Inflammatory macrophage (primary cell): ENCODE measurements at regions not wholly inside any gene's neighbourhood (a gene's known extent, or its start where the extent isn't known, plus 50 kb on each side); places are given as distances from the start of the nearest gene placed in this dataset.

Experiments used
- DNase-seq, 2 donors: peaks; one replicate each; pipeline ENCODE4 v3.0.0-alpha.2; 2020 to 2022

DNA sequence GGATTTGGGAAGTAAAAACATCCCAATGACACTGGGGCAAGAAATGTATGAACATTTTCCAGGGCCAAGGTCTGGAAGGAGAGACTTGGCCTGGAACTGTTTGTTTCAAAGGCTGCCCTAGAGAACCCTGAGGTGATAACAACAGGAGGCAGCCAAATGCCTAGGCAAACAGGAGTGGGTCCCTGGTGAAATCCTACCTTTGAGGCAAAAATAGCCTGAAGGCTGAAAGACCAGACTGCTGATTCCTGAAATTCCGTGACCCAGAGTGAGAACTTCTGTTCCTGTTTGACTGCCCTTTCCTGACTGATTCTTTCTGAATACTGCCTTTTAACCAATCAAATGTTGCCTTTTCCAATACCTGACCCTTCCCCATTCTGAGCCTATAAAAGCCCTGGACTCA, 196.4 kb downstream of the NSUN3 start:
- no peak for DNase-seq

DNA sequence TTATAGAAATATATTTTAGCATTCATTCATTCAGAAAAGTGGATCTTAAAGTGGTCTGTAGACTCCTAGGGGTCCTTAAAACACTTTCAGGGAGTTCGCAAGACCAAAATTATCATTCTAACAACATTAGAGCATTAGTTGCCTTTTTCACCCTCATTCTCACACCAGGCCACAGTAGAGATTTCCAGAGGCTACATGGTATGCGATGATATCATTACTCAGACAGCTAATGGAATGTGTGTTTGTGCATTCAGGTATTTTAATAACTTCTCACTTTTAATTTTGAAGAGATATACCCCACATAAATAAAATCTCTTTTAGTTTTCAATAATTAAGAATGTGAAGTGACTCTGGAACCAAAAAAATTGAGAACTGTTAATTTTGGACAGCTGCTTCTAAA, 206.9 kb downstream of the NSUN3 start:
- no peak for DNase-seq

DNA sequence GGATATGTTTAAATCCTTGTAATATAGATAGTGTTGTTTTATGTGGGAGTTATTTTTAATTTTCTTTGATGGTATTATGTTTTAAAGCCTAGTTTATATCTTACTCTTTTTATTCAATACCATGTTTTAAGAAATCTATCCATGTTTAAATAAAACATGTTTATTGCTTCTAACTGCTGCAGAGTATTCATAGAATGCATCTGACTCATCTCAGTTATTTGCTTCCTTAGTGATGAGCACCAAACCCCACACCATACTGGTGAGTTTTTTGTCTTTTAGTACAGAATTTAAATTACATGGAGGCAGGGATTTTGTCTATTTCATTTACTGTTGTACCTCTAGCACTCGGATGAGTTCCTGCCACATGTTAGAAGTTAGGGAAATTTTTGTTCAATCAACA, 209.2 kb downstream of the NSUN3 start:
- DNase-seq = no peak

DNA sequence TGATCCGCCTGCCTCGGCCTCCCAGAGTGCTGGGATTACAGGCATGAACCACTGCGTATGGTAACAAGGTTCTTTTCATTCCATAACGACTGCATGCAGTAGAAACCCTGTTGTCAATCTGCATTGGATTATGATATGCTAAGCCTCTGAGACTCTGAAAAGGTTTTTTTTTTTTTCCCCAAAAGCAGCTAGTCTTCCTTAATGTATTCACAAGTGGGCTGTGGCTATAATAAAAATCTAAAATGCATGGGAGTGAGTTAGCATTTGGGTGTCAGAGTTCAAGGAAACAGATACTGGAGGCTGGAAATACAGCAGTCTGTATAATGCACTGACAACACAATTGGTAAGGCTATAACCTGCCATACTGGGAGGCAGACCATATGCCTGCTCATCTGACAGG, 218.1 kb downstream of the NSUN3 start:
- no peak for DNase-seq

DNA sequence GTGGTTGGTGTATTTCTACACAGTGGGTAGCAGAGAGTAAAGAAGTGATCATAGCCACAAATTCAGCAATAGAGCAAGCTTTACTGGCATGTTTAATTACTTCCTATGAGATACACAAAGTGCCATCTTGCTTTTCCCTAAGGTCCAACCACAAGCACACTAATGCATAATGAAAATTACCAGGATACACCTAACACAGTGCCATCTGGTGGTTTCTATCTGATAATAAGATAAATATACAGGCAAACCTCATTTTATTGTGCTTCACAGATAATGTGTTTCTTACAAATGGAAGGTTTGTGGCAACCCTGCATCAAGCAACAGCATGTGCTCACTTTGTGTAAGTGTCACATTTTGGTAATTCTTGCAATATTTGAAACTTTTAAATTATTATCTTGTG, 223.0 kb downstream of the NSUN3 start:
- no peak for DNase-seq

DNA sequence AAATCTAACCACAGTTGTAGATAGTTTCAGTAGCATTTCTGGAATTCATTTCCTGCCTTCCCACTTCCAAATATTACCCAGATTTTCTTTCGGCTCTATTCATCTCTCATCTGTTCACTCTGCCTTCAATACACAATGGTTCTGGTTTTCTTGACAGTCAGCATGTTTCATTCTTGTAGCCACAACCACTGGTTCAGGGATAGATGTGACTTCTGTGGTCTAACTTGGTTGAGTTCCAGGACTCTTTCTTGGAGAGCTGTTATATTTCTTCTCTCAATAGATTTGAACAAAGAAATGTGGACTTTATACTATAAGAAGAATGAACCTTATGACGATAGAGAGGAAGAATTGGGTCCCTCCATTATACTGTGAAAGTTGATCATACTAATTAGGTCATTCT, 228.8 kb downstream of the NSUN3 start:
- no peak for DNase-seq

DNA sequence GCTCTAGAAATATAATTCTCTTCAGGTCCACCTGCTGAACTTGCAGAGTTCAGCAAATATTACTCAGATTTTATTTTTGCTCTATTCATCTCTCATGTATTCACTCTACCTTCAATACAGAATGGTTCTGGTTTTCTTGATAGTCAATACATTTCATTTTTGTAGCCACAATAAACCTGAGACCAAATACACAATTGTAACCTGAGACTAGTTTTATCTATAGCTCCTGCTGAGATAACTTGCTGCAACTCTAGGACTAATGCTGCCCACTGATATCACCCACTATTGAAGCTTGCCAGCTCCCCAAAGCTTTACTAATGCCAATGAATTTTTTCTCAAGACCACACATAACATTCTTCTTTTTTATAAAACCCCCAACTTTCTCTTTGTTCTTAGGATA, 229.3 kb downstream of the NSUN3 start:
- DNase-seq = no peak

DNA sequence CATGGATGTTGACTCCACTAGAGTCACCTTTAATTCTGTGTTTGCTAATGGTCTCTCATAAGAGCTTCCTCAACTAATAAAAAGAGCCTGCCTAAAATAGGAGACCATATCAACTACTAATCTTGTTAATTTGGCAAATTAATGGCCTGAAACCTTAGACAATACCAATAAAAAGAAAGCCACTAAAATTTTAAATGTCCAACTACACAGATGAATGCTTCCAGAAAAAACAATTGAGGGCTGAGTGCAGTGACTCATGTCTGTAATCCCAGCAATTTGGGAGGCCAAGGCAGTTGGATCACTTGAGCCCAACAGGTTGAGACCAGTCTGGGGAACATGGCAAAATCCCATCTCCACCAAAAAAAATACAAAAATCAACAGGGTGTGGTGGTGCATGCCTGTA, 230.9 kb downstream of the NSUN3 start:
- no peak for DNase-seq

DNA sequence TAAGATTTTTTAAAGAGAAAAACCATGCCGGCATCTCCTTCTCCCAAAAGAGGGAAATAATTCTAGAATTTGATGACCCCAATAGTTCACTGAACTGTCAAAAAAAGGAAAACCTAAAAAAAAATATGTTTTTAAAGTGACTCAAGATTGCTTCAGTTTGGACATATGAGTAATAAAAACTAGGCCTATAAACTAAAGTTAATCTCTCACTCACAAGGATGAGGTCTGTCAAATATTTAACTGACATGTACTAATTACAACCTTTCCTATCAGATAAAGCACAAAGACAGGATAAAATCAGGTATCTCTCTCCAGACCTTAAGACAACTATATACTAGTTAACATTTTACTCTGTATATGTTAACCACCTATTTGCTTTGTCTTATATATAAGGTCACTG, 231.9 kb downstream of the NSUN3 start:
- no peak for DNase-seq

DNA sequence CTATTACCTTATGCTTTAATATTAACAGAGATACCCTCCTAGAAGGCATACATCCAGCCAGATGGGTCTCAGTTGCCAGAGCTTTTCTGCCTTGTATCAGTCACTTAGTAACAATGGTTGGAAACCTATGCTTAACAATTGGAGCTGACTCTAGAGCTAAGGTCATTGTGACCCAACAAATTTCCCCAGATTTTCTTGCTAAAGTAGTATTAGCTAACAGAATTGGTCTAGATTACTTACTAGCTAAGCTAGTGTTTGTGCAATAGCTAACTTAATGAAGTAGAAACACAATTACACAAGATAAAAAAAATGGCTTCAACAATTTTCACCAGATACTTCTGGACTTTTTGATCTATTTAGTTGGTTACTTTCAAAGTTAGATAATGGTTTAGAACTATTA, 236.9 kb downstream of the NSUN3 start:
- DNase-seq = no peak

DNA sequence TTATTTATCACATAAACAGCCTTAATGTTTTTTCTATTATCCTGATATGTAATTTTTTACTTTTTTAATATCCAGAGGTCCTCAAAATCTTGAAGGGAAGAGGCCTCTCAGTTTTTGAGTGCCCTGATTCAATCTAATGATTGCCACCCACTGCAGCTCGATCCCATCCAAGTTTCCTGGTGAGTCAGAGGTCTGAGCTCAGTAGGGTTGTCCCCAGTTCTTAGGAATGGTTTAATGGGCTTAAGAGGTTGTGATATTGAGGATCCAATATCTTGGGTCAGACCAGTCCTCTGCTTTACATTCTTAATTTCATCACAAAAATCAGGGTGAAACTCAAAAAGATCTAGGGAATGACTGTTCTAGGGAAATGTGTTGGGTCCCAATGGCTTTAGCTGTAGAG, 238.5 kb downstream of the NSUN3 start:
- DNase-seq = no peak

DNA sequence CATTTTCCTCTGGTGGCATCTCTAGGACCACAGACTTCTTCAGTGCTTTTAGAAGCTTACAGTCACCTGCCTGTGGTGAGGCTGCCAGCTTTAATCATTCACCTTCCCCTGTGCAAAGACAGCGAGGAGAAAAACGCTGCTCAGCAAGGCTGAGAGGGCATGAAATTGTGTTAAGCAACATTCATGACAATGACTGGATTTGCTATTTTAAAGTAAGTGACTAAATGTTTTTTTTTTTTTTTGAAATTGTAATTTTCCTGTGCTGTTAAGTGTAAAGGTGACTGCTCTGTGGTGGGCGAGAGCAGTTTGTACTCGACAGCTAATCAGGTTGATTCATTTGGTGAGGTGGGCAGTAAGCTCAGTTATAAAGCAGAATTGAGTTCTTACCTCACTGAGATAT, 240.4 kb downstream of the NSUN3 start:
- DNase-seq = no peak

DNA sequence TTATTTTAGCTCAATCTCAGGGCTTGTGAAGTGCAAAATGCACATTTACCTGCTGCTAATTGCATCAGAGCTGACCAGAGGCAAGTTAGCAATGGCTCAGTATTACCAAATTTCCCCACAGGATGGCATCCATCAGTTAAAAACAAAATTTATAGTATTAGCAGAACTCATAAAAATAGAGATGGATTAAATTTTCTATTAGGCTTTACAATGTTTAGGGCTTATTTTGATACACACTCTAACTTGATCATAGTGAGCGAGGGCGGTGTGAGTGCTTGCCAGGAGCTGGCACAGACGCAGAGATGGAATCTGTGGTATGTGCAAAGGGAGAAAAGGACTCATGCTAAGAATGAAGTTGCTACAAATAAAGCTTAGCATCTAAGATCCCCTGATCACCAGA, 241.0 kb downstream of the NSUN3 start:
- no peak for DNase-seq

DNA sequence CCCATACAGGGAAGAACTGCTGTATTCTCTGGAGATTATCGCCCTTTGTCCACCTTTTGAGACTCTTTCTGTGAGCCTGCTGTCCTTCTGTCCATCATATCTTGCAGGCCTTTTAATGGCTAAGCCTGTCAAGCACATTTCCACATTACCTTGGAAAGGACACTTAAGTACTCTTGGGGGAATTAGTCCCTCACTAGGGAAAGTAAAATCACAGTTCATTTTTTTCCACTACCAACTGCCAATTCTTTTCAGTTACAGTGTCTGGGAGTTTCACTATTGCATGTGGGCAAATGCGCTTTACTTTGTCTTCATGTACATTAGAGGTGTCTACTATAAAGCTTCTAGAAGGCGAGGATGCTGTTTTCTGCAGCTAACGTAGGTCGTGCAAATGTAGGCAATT, 242.1 kb downstream of the NSUN3 start:
- DNase-seq = no peak

DNA sequence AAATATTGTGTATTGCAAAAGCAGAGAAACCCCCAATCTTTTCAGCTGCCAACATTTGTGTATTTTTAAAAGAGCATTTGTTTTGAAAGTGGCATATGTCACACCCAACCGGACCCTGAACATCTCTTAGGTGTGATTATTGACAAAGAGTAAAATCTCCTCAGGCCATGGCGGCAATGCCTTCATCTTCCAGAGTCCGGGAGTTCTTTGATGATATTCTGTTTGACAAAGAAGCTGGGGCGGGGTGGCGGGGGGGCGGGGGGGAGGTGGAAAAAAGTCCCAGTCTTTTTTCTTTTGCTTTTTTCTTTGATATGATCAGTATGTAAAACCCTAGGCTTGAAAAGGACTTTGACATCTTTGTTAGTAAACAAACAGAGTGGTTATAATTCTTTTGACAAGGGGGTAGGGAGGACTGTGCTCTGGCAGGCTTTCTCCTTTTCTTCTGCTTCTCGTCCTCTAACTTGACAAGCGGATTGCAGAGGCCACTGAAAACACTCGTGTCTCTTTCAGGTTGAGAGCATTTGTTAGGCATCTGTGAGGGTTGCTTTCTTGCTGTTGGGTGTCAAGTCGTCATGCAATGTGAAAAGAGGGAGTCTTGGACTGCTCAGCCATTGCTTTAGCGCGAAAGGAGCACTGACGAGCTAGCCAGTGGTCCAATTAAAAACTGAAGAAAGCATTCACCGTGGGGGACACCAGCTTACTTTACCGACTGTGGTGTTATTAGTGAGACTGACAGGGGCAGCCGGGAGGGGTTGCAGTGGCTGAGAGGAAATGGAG, 243.2 kb downstream of the NSUN3 start:
- no peak for DNase-seq

DNA sequence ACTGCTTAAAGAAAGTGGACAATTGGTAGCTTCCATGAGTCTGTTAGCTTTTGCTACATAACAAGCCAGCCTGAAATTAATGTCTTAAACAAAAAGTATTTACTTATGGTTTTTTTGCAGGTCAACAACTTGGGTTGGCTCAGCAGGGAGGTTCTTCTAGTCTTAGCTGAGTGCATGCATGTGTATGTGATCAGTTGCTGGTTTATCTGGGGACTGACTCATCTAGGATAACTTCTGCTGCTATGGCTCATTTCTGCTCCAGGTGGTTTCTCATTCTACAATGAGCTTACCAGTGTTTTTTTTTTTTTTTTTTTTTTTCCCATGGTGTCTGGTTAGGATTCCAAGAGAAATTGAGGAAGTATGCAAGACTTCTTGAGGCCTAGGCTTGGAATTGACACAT, 244.7 kb downstream of the NSUN3 start:
- DNase-seq = no peak

DNA sequence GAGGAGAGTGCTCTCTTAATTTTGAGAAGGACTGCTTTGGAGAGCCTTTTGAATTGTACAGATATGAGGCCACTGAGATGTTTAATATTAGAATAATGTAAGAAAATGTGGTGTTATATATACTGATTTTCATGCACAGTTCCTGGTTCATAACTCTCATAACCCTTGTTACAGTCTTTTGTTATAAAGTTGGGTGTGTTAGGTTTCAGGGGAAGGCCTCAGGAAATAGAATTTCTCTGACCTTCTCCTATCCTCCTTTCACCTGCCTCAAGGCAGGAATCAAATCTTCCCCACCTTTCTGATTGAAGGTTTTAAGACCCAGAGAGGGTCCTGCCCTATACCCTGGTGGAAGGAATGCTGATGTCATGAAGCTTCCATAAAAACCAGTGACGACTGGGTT, 245.9 kb downstream of the NSUN3 start:
- DNase-seq = no peak

DNA sequence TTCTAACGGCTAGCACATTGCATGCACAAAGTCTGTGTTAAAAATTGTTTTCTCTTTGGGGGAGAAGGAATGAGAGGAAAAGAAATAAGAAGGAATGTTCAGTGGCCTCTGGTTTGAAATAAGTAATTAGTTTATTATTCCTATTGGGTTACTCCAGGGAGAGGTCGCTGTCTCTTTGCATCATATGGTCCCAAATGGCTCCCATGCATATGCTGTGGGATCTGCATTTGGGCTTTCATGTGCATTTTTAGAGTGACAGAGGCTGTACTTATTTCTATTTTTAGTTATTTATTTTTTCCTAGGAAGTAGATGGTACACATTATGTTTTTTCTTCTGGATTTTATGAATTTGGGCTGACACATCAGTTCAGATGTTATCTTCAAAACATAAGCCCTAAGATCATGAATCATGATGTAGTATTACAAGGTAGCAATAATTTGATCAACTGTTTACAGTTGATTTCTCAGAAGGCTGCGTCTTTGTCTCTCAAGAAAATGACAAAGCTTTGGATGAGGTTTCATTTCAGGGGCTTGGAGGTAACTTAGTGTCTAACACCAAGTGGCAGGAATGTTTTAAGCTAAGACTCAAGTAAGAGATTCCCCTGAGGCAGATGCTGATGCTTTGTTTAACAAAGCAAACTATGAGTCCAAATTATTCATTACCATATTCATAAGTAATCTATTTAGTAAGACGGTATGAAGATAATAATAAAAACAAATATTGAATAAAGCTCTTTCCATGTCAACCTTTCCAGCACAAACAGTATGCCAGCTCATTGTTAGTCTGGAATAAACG, 247.7 kb downstream of the NSUN3 start:
- no peak for DNase-seq

DNA sequence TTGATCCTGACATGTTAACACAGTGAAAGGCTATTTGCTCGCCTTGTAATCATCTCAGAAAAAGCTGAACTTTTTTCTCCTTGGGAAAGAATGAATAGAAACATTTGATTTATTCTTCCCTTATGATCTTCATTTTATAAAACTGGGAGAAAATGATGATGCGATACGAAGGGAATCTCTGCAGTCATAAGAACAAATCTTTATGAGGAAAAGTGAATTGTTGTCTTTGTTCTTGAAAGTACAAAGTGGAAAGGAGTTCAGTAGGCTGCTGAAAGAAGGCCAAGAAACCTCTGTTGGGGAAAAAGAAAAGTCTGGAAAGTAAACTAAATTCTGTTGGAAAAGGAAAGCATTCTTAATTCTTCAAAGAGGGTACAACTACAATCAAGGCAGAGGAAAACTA, 248.8 kb downstream of the NSUN3 start:
- DNase-seq = no peak

DNA sequence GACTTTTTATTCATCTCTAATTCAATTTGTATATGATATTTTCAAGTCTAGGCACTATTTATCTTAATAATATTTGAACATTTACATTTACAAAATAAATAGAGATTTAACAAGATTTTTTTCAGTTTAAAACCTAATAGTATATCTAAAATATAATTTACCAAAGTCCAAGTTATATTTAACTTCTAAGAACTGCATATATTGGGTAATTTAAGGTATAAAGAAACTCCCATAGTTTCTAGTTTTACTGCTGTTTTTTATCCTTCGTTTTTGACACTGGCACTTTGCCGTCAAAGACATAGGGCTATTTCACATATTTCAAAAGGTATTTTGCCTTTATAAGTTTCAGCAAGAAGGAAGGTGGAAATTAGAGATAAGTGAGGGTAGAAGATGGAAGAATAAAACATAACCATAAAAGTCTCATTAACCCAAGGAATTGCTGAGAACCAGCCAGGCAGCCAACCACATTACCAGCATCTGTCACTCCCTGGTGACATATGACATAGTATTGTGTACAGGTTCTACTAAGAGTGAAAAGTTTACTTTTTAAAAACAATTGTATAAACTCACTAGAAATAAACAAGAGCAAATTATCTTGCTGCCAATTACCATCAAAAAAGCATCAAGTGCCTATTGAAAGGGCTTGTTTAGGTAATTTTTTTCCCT, 251.5 kb downstream of the NSUN3 start:
- DNase-seq = no peak

DNA sequence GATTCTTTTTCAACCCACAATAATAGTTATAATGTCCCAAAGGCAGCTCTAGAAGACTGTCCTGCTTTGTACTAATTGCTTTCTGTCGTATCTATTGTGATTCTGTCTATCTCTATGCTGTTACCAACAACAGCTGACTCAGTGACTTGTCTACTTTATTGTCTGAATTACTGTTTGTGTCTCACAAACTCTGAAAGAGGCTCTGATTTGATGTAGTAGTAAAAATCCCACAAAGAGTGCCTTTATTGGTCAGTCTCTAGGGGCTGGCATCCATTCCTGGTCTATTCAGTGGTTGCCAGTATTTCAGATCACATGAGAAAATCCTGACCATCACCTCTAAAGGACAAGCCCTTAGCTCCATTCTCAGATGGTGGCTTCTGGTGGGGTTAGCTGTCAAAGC, 254.2 kb downstream of the NSUN3 start:
- DNase-seq = no peak

DNA sequence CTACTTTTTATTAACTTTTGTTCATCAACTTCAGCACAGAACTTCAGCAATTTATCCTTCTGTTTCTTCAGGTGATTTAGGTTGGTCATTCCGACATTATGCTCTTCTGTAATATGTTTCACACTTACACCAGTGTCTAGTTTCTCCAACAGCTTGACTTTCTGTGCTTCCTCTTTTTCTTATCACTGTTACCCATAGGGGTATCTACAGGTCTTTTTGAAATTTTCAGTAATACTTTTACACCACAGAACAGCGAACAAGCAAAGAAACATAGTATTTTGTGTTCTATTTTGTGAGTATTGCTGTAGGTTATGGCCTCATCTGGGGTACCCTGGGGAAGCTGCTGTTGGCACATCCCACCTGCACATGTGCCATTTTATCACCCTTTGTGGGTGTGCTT, 260.7 kb downstream of the NSUN3 start:
- DNase-seq = no peak

DNA sequence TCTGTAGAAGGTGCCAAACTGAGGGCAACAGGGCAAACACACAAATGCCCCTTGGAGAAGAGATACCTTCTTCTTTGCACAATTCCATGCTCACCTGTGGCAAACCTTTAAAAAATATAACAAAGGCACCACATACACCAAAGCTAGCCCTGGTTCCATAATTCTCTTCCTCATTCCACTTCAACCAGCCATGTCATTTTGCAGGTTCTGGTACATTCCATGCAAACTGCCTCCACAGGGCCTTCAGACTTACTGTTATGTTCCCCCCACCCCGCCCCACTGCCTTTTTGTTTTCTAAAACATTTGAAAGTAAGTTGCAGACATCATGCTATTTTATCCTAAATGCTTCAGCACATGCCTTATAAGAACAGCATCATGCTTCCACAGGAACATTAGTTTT, 269.0 kb downstream of the NSUN3 start:
- no peak for DNase-seq
